ENCODE measurements at regions not wholly inside any gene's neighbourhood (a gene's known extent, or its start where the extent isn't known, plus 50 kb on each side); places are given as distances from the start of the nearest gene placed in this dataset.
"Not testable (repeated sequence)": the region's sequence is repeated elsewhere in the genome, so short reads cannot be mapped to it uniquely, and the experiment has no call there.

- no peak for DNase-seq (ENCODE audit: low read depth in 2 of 2)
Observed at GRCh38 chr17:79560527-79560926, 50.3 kb downstream of the RBFOX3 start.

GRCh38 chr17:79559111-79559887 lies 51.6 kb downstream of the RBFOX3 start:
- DNase-seq (ENCODE audit: low read depth in 2 of 2), result no peak

DNA sequence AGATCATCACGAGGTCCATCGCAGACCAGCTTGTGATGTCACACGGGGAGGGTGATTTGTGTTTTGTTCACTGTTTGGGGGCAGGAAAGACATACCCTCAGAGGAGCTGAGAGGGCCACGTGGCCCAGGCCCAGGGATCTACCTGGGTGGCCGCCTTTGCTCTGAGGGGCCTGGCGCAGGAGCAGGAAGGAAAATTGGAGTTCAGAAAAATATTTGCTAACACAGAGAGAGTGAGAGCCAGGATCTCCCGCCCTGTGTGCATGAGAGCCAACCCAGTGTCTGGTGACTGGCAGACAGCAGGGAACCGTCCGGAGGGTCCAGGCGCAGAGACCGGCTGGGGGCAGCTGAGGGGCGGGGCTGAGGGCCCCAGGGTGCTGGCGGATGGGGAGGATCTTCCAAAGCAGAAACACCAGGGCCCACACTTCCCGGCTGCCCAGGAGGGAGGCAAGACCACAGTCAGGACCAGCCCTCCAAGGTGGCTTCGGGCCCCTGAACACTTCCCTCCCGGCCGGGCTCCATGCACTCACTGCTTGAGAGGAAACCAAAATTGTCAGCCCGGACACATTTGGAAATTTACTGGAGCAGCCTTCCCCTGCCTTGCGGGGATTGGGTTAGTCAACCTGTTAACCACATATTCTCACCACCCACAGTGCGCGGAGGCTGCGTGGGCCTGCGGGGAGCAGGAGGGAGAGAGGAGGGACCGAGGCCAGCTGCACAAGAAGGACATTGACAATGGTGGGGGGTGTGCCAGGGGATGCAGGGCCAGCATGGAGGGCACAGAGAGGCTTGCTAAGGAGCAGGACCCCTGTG lies 52.6 kb downstream of the RBFOX3 start:
- DNase-seq (ENCODE audit: low read depth in 2 of 2), result no peak

DNA sequence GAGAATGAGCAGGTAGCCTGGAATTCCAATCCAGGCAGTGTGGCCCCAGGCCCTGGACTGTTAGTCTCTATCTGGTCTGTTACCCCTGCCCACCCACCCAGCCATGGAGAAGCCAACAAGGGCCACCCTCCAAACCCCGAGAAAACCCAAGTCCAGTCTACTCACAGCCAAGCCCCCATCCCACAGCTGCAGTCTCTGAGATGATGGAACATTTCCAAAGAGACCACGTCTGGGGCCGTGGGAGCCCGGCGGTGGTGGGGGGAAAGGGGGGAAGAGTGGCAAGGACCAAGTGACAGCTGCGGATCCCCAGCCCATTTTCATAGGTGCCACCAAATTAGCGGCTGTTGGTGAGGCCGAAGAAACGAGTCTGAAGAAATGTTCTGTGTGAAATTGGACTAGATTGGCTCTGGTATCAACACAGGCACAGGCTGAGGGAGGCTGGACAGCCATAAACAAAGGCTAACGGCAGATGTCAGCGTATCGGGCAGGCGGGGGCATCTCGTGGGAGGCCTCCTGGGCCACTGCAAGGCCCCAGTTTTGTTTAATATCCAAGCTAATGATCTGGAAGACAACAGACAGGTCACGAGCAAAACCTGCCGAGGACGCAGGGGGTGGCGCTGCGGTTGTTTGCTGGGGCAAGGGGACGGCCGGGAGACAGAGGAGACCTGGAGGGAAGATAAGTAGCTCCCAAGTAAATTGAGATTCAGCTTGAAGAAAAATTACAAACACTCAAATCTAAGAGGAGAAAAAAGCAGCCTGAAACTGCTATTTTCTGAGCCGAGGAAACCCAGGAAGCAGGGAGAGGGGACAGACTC lies 53.4 kb downstream of the RBFOX3 start:
- no peak for DNase-seq (ENCODE audit: low read depth in 2 of 2)

GRCh38 chr17:79556271-79556670 lies 54.6 kb downstream of the RBFOX3 start:
- no peak for DNase-seq (ENCODE audit: low read depth in 2 of 2)

DNA sequence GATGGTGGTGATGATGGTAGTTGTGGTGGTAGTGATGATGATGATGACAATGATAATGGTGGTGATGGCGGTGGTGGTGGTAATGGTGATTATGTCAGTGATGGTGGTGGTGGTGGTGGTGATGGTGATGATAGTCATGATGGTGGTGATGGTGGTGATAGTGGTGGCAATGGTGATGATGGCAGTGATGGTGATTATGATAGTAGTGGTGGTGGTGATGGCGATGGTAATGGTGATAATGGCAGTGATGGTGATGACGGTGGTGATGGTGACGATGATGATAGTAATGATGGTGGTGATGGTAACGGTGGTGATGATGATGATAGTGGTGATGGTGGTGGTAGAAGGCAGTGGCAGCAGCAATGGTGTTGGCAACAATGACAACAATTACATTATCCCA lies 55.3 kb downstream of the RBFOX3 start:
- no peak for DNase-seq (ENCODE audit: low read depth in 2 of 2)

DNA sequence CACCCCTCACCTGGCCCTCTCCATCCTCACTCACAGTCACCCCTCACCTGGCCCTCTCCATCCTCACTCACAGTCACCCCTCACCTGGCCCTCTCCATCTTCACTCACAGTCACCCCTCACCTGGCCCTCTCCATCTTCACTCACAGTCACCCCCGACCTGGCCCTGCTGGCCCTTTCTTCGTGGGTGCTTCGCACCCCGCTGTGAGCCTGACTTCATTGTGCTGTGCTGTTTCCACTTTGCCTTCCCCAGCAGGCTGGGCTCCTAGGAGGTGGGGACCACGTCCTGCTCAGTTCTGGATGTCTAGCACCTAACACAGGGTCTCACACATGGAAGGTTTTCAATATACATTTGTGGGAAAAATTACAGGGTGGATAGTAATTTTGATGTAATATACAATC lies 56.5 kb downstream of the RBFOX3 start:
- DNase-seq (ENCODE audit: low read depth in 2 of 2), result not testable (repeated sequence)

- no peak for DNase-seq (ENCODE audit: low read depth in 2 of 2)
Observed at GRCh38 chr17:79552824-79553223, 58.0 kb downstream of the RBFOX3 start.

GRCh38 chr17:79552405-79552804 lies 58.4 kb downstream of the RBFOX3 start:
- DNase-seq (ENCODE audit: low read depth in 2 of 2), result no peak

- DNase-seq (ENCODE audit: low read depth in 2 of 2), result no peak
Observed at GRCh38 chr17:79549141-79549915, 61.5 kb downstream of the RBFOX3 start.

GRCh38 chr17:79548116-79548515 lies 62.7 kb downstream of the RBFOX3 start:
- DNase-seq (ENCODE audit: low read depth in 2 of 2), result no peak

DNA sequence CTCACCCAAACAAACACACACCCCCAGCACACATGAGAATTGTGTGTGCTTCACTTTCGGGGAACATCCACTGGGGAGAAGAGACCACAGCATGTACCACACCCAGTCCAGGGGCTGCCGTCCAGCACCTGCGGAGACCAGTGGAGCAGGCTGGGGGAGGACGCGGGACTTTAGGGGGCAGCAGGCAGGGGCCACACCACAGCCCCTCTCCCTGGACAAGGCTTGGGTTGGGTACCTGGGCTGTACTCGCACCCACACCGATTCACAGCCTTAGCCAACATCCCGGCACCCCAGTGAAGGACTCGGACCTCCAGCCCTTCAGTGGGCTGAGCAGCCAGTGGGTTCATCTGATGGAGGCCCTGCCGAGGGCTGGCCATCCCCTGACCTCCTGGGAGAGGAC lies 63.3 kb downstream of the RBFOX3 start:
- DNase-seq (ENCODE audit: low read depth in 2 of 2), result no peak

- not testable (repeated sequence) for DNase-seq (ENCODE audit: low read depth in 2 of 2)
Observed at GRCh38 chr17:79547171-79547570, 63.7 kb downstream of the RBFOX3 start.

- DNase-seq (ENCODE audit: low read depth in 2 of 2), result no peak
Observed at GRCh38 chr17:79546386-79546785, 64.5 kb downstream of the RBFOX3 start.

DNA sequence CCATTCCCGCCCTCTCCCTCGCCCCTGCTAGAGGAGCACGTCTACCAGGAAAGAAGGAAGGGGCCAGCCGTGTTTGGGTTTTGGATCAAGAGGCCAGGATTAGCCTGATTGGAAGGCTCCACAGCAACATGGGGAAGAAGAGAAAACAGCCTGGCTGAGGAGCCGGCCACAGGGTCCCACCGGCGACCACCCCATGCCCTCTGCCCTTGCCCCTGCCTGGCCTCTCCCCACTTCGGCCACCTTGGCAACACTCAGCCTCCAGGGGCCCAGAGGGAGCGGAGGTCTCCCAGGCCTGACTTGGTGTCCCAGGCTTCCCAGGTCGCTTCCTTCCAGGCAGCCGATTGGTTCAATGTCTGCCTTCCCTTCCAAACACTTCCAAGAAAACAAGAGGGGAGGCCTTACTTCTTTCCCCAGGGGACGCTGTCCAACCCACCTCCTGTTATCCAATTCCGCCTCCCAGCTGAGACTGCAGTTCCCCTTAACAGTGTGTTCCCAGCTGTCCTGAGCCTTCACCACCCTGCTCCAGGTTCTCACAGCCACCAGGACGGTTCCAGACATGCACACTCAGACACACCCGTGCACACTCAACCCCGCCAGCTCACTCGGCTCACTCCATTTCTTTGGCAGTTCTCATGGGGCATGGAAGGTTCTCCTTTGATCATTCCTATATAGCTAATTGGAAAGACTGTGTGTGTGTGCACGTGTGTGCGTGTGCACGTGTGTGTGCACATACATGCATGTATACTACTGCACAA lies 65.4 kb downstream of the RBFOX3 start:
- DNase-seq (ENCODE audit: low read depth in 2 of 2), result no peak

- no peak for DNase-seq (ENCODE audit: low read depth in 2 of 2)
Observed at GRCh38 chr17:79544142-79544914, 66.5 kb downstream of the RBFOX3 start.

DNA sequence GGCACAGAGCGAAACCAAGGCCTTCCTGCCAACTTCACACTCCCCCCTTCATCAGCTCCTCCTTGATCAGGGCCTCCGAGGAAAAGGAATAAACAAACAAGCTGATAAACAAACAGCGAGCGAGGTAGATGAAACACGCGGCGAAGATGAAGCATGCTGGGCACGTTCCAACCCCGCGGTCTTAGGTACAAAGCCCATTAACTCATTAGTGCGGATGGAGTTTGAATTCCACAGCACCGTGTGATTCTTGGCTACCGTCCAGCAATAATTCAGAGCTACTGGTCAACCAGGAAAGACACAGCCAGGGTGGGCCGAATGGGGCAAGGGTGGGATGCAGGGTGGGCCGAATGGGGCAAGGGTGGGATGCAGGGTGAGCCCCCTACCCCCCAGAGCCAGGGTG lies 67.3 kb downstream of the RBFOX3 start:
- DNase-seq (ENCODE audit: low read depth in 2 of 2), result peak in 1 of 2 donors; percentile 7

GRCh38 chr17:79542718-79543117 lies 68.1 kb downstream of the RBFOX3 start:
- DNase-seq (ENCODE audit: low read depth in 2 of 2), result no peak

- DNase-seq (ENCODE audit: low read depth in 2 of 2), result no peak
Observed at GRCh38 chr17:79541056-79541850, 69.6 kb downstream of the RBFOX3 start.
